AG04449 (cell line): ENCODE measurements at regions not wholly inside any gene's neighbourhood (a gene's known extent, or its start where the extent isn't known, plus 50 kb on each side); places are given as distances from the start of the nearest gene placed in this dataset.
"Not testable (repeated sequence)": the region's sequence is repeated elsewhere in the genome, so short reads cannot be mapped to it uniquely, and the experiment has no call there.

Experiments
- CTCF ChIA-PET: fragments of 350-600 bp; formaldehyde crosslinking; extraction: SDS; loops from one replicate; lab custom pipeline; 2021; ENCODE audit warnings: antibody characterized with exemption; lab: Yijun Ruan, JAX
- POLR2A ChIA-PET: fragments of 400-600, 350-600 bp; formaldehyde crosslinking; extraction: SDS; loops from one replicate; lab custom pipeline; 2020; ENCODE audit warnings: antibody characterized with exemption, inconsistent platforms; lab: Yijun Ruan, JAX
- DNase-seq: peaks from one replicate; pipeline ENCODE4 v3.0.0-alpha.2; 2010; ENCODE audit warnings: low read depth, low spot score
- H3K4me3 ChIP-seq: 2 replicates; pipeline ENCODE4 v1.5.1; 2011; ENCODE audit warnings: low read depth, mild to moderate bottlenecking, control low read depth, low read length
- CTCF ChIP-seq: IDR thresholded peaks from one replicate; pipeline ENCODE4 v1.5.1; 2011; ENCODE audit warnings: mild to moderate bottlenecking, moderate library complexity, low read length, control low read depth, inconsistent platforms; ENCODE audit not compliant: insufficient read depth; ENCODE audit errors: missing control alignments

GRCh38 chr10:90031776-90032175 lies 330.4 kb downstream of the KIF20B start:
- POLR2A ChIA-PET: no interaction called here
- no peak for TF ChIP-seq CTCF
- DNase-seq: no peak
- CTCF ChIA-PET: no interaction called here
- H3K4me3 ChIP-seq: no peak overlapping the region

GRCh38 chr10:90032519-90032918 lies 331.1 kb downstream of the KIF20B start:
- no peak for DNase-seq
- no peak overlapping the region for H3K4me3 ChIP-seq
- CTCF ChIA-PET: no interaction called here
- no peak for TF ChIP-seq CTCF
- POLR2A ChIA-PET: no interaction called here

GRCh38 chr10:90034862-90035261 lies 333.5 kb downstream of the KIF20B start:
- DNase-seq, POLR2A ChIA-PET, CTCF ChIA-PET, H3K4me3 ChIP-seq: not testable (repeated sequence)

- ChIA-PET POLR2A (no interaction called here), CTCF (no interaction called here)
- H3K4me3 ChIP-seq: no peak overlapping the region
- DNase-seq: no peak
- no peak for TF ChIP-seq CTCF
Observed at GRCh38 chr10:90041585-90041984, 340.2 kb downstream of the KIF20B start.

- no peak for TF ChIP-seq CTCF
- CTCF ChIA-PET: no interaction called here
- DNase-seq: no peak
- POLR2A ChIA-PET: no interaction called here
- no peak overlapping the region for H3K4me3 ChIP-seq
Observed at GRCh38 chr10:90042075-90042474, 340.7 kb downstream of the KIF20B start.

GRCh38 chr10:90047243-90047729 lies 345.9 kb downstream of the KIF20B start:
- ChIA-PET POLR2A (no interaction called here), CTCF (no interaction called here)
- TF ChIP-seq CTCF: no peak
- DNase-seq: no peak
- no peak overlapping the region for H3K4me3 ChIP-seq

- no peak for DNase-seq
- POLR2A ChIA-PET: no interaction called here
- no peak for TF ChIP-seq CTCF
- H3K4me3 ChIP-seq: no peak overlapping the region
- CTCF ChIA-PET: no interaction called here
Observed at GRCh38 chr10:90051053-90051452, 349.7 kb downstream of the KIF20B start.
